Liver (tissue), 3 donors: ENCODE measurements at regions not wholly inside any gene's neighbourhood (a gene's known extent, or its start where the extent isn't known, plus 50 kb on each side); places are given as distances from the start of the nearest gene placed in this dataset.

Experiments used
- EGR1 ChIP-seq, 2 donors: IDR thresholded peaks; 2 replicates each; pipeline ENCODE4 v1.6.1; 2016 to 2018; ENCODE audit warnings: antibody characterized with exemption in 2 of 2, low read depth in 2 of 2
- FOXA1 ChIP-seq: IDR thresholded peaks from 2 replicates; pipeline ENCODE4 v1.6.1; 2016; ENCODE audit warnings: antibody characterized with exemption
- FOXA2 ChIP-seq: IDR thresholded peaks from 2 replicates; pipeline ENCODE4 v1.6.1; 2016; ENCODE audit warnings: antibody characterized with exemption
- GABPA ChIP-seq, 2 donors: IDR thresholded peaks in 1 of 2; conservative IDR thresholded peaks in 1 of 2; 2 replicates each; pipeline ENCODE4 v1.6.1; 2016; ENCODE audit warnings: antibody characterized with exemption in 2 of 2, mild to moderate bottlenecking in 1 of 2, moderate library complexity in 1 of 2
- HNF4A ChIP-seq, 2 donors: conservative IDR thresholded peaks; 2 replicates each; pipeline ENCODE4 v1.6.1; 2016; ENCODE audit warnings: antibody characterized with exemption in 2 of 2, mild to moderate bottlenecking in 2 of 2
- JUND ChIP-seq, 2 donors: IDR thresholded peaks; 2 replicates each; pipeline ENCODE4 v1.6.1; 2016; ENCODE audit warnings: antibody characterized with exemption in 2 of 2
- RAD21 ChIP-seq, 2 donors: IDR thresholded peaks; 2 replicates each; pipeline ENCODE4 v1.6.1; 2016; ENCODE audit warnings: antibody characterized with exemption in 2 of 2, mild to moderate bottlenecking in 2 of 2
- TAF1 ChIP-seq: conservative IDR thresholded peaks from 2 replicates; pipeline ENCODE4 v1.6.1; 2016; ENCODE audit warnings: antibody characterized with exemption, mild to moderate bottlenecking
- YY1 ChIP-seq: IDR thresholded peaks from 2 replicates; pipeline ENCODE4 v1.6.1; 2016; ENCODE audit warnings: antibody characterized with exemption, mild to moderate bottlenecking
- TF ChIP-seq, protein P1 (sequence below): fragments of 150-350 bp; IDR thresholded peaks from 2 replicates; pipeline ENCODE4 v1.5.1; 2017; ENCODE audit warnings: improper control_type of control experiment, low read depth, low read length; ENCODE audit not compliant: missing input control
- TF ChIP-seq, protein P2 (sequence below): IDR thresholded peaks from 2 replicates; pipeline ENCODE4 v1.6.1; 2016; ENCODE audit warnings: antibody characterized with exemption, mild to moderate bottlenecking
- TF ChIP-seq, protein P3 (sequence below): IDR thresholded peaks from 2 replicates; pipeline ENCODE4 v1.6.1; 2016; ENCODE audit warnings: antibody characterized with exemption
- TF ChIP-seq, protein P4 (sequence below): IDR thresholded peaks from 2 replicates; pipeline ENCODE4 v1.6.1; 2016; ENCODE audit warnings: antibody characterized with exemption
- TF ChIP-seq, protein P5 (sequence below): IDR thresholded peaks from 2 replicates; pipeline ENCODE4 v1.6.1; 2016; ENCODE audit warnings: antibody characterized with exemption
- donor health status: healthy.
- donor health status: healthy.

DNA sequence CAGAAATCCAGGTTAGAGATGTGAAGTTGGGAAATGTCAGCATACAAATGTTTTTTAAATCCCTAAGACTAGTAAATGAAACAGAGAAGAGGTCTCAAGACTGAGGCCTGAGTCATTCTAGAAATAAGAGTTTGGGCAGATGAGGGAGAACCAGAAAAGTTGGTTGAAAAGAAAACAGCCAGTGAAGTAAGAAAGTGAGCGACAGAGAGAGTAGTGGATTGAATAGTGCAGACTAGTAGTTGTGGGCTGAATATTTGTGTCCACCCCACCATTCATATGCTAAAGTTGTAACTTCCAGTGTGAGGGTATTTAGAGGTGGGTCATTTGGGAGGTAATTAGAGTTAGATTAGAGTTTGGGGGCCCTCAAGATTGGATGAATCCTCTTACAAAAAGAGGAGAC is 889.2 kb downstream of the TTLL7 start:
- TF ChIP-seq, protein P1, sequence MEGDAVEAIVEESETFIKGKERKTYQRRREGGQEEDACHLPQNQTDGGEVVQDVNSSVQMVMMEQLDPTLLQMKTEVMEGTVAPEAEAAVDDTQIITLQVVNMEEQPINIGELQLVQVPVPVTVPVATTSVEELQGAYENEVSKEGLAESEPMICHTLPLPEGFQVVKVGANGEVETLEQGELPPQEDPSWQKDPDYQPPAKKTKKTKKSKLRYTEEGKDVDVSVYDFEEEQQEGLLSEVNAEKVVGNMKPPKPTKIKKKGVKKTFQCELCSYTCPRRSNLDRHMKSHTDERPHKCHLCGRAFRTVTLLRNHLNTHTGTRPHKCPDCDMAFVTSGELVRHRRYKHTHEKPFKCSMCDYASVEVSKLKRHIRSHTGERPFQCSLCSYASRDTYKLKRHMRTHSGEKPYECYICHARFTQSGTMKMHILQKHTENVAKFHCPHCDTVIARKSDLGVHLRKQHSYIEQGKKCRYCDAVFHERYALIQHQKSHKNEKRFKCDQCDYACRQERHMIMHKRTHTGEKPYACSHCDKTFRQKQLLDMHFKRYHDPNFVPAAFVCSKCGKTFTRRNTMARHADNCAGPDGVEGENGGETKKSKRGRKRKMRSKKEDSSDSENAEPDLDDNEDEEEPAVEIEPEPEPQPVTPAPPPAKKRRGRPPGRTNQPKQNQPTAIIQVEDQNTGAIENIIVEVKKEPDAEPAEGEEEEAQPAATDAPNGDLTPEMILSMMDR, result no peak
- TF ChIP-seq, protein P2, sequence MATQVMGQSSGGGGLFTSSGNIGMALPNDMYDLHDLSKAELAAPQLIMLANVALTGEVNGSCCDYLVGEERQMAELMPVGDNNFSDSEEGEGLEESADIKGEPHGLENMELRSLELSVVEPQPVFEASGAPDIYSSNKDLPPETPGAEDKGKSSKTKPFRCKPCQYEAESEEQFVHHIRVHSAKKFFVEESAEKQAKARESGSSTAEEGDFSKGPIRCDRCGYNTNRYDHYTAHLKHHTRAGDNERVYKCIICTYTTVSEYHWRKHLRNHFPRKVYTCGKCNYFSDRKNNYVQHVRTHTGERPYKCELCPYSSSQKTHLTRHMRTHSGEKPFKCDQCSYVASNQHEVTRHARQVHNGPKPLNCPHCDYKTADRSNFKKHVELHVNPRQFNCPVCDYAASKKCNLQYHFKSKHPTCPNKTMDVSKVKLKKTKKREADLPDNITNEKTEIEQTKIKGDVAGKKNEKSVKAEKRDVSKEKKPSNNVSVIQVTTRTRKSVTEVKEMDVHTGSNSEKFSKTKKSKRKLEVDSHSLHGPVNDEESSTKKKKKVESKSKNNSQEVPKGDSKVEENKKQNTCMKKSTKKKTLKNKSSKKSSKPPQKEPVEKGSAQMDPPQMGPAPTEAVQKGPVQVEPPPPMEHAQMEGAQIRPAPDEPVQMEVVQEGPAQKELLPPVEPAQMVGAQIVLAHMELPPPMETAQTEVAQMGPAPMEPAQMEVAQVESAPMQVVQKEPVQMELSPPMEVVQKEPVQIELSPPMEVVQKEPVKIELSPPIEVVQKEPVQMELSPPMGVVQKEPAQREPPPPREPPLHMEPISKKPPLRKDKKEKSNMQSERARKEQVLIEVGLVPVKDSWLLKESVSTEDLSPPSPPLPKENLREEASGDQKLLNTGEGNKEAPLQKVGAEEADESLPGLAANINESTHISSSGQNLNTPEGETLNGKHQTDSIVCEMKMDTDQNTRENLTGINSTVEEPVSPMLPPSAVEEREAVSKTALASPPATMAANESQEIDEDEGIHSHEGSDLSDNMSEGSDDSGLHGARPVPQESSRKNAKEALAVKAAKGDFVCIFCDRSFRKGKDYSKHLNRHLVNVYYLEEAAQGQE, result no peak
- TF ChIP-seq FOXA2 (no peak), YY1 (no peak), HNF4A (conservative IDR thresholded peaks at IDR 0.05) (no peak), TAF1 (no peak), EGR1 (IDR thresholded peaks at IDR 0.05; ENCODE audit: low read depth in 2 of 2) (no peak), GABPA (IDR thresholded peaks at IDR 0.05 in 1 of 2, conservative IDR thresholded peaks at IDR 0.05 in 1 of 2) (no peak), JUND (IDR thresholded peaks at IDR 0.05) (no peak), RAD21 (IDR thresholded peaks at IDR 0.05) (no peak), FOXA1 (no peak)
- TF ChIP-seq, protein P3, sequence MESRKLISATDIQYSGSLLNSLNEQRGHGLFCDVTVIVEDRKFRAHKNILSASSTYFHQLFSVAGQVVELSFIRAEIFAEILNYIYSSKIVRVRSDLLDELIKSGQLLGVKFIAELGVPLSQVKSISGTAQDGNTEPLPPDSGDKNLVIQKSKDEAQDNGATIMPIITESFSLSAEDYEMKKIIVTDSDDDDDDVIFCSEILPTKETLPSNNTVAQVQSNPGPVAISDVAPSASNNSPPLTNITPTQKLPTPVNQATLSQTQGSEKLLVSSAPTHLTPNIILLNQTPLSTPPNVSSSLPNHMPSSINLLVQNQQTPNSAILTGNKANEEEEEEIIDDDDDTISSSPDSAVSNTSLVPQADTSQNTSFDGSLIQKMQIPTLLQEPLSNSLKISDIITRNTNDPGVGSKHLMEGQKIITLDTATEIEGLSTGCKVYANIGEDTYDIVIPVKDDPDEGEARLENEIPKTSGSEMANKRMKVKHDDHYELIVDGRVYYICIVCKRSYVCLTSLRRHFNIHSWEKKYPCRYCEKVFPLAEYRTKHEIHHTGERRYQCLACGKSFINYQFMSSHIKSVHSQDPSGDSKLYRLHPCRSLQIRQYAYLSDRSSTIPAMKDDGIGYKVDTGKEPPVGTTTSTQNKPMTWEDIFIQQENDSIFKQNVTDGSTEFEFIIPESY, result no peak
- TF ChIP-seq, protein P4, sequence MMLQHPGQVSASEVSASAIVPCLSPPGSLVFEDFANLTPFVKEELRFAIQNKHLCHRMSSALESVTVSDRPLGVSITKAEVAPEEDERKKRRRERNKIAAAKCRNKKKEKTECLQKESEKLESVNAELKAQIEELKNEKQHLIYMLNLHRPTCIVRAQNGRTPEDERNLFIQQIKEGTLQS, result no peak
- TF ChIP-seq, protein P5, sequence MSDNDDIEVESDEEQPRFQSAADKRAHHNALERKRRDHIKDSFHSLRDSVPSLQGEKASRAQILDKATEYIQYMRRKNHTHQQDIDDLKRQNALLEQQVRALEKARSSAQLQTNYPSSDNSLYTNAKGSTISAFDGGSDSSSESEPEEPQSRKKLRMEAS, result no peak
